B cell (primary cell): ENCODE measurements at regions not wholly inside any gene's neighbourhood (a gene's known extent, or its start where the extent isn't known, plus 50 kb on each side); places are given as distances from the start of the nearest gene placed in this dataset.

ENCODE experiments used
- CTCF ChIP-seq: fragments of 200-600 bp; IDR thresholded peaks from one replicate; pipeline ENCODE4 v1.8.0; 2022; ENCODE audit warnings: antibody characterized with exemption, mild to moderate bottlenecking
- EZH2 ChIP-seq: IDR thresholded peaks from 2 replicates; pipeline ENCODE4 v1.6.1; 2012; ENCODE audit warnings: borderline replicate concordance, low read depth, mild to moderate bottlenecking, moderate library complexity, low read length; ENCODE audit not compliant: insufficient read depth, poor library complexity, severe bottlenecking

- TF ChIP-seq CTCF (no peak), EZH2 (no peak)
These were observed 54.0 kb upstream of the ARID2 start for GRCh38 chr12:45675534-45675933.
